RCC 7860 (cell line): ENCODE measurements at regions not wholly inside any gene's neighbourhood (a gene's known extent, or its start where the extent isn't known, plus 50 kb on each side); places are given as distances from the start of the nearest gene placed in this dataset.

ENCODE experiments used
- DNase-seq: peaks from one replicate; pipeline ENCODE4 v3.0.0-alpha.2; 2015; ENCODE audit warnings: low spot score
- FAIRE-seq: peaks from 2 replicates; lab custom pipeline; 2012; peaks lifted over from hg19 to GRCh38; lab: Jason Lieb, UNC

GRCh38 chr2:34666821-34667220, 1067.7 kb upstream of the FAM98A start:
- DNase-seq (no peak), FAIRE-seq (no peak)

- no peak for DNase-seq
- FAIRE-seq = peak; percentile 65
Observed at GRCh38 chr2:34664266-34664665, 1065.2 kb upstream of the FAM98A start.

- FAIRE-seq (no peak), DNase-seq (no peak)
Observed at GRCh38 chr2:34663314-34663713, 1064.2 kb upstream of the FAM98A start.

GRCh38 chr2:34660741-34661140, 1061.6 kb upstream of the FAM98A start:
- FAIRE-seq (no peak), DNase-seq (no peak)

GRCh38 chr2:34656632-34657031, 1057.5 kb upstream of the FAM98A start:
- FAIRE-seq = no peak
- no peak for DNase-seq

GRCh38 chr2:34652636-34653035, 1053.5 kb upstream of the FAM98A start:
- peak; percentile 61 for FAIRE-seq
- peak; percentile 22 for DNase-seq

- FAIRE-seq (no peak), DNase-seq (no peak)
Observed at GRCh38 chr2:34646901-34647300, 1047.8 kb upstream of the FAM98A start.

GRCh38 chr2:34632327-34632726, 1033.2 kb upstream of the FAM98A start:
- no peak for FAIRE-seq
- DNase-seq = no peak

GRCh38 chr2:34627003-34627402, 1027.9 kb upstream of the FAM98A start:
- FAIRE-seq = peak; percentile 100
- peak; percentile 89 for DNase-seq

GRCh38 chr2:34604164-34604563, 1005.1 kb upstream of the FAM98A start:
- FAIRE-seq (no peak), DNase-seq (no peak)

- DNase-seq = no peak
- no peak for FAIRE-seq
Observed at GRCh38 chr2:34602262-34602661, 1003.2 kb upstream of the FAM98A start.

- DNase-seq (no peak), FAIRE-seq (no peak)
Observed at GRCh38 chr2:34601561-34601960, 1002.5 kb upstream of the FAM98A start.

GRCh38 chr2:34578641-34579040, 979.5 kb upstream of the FAM98A start:
- FAIRE-seq (peak; percentile 96), DNase-seq (peak; percentile 84)

- peak; percentile 34 for DNase-seq
- FAIRE-seq = no peak
Observed at GRCh38 chr2:34570266-34570872, 971.3 kb upstream of the FAM98A start.

GRCh38 chr2:34567128-34567527, 968.0 kb upstream of the FAM98A start:
- DNase-seq = no peak
- FAIRE-seq = no peak

- no peak for DNase-seq
- no peak for FAIRE-seq
Observed at GRCh38 chr2:34552337-34552736, 953.2 kb upstream of the FAM98A start.

- DNase-seq = no peak
Observed at GRCh38 chr2:34549710-34550345, 950.7 kb upstream of the FAM98A start.

GRCh38 chr2:34547900-34548299, 948.8 kb upstream of the FAM98A start:
- no peak for FAIRE-seq
- DNase-seq = no peak

More at GRCh38 chr2:34549710-34550345, 950.7 kb upstream of the FAM98A start:
- no peak for FAIRE-seq

- DNase-seq = no peak
- FAIRE-seq = no peak
Observed at GRCh38 chr2:34547340-34547739, 948.2 kb upstream of the FAM98A start.

- FAIRE-seq (no peak), DNase-seq (no peak)
Observed at GRCh38 chr2:34545486-34546136, 946.5 kb upstream of the FAM98A start.

- DNase-seq (no peak), FAIRE-seq (no peak)
Observed at GRCh38 chr2:34534761-34535160, 935.7 kb upstream of the FAM98A start.

GRCh38 chr2:34534341-34534740, 935.2 kb upstream of the FAM98A start:
- DNase-seq (no peak), FAIRE-seq (no peak)
